Stimulated activated CD8-positive, alpha-beta memory T cell treated with anti-CD3 and anti-CD28 coated beads, Interleukin-12 subunit alpha, Interleukin-12 subunit beta, amount 100 ng/mL, for 1 hour (primary cell): ENCODE measurements at regions not wholly inside any gene's neighbourhood (a gene's known extent, or its start where the extent isn't known, plus 50 kb on each side); places are given as distances from the start of the nearest gene placed in this dataset.

Source experiments
- DNase-seq: peaks from one replicate; pipeline ENCODE4 v3.0.0-alpha.2; 2020; ENCODE audit warnings: low read depth

GRCh38 chr5:147169901-147170300 lies 64.9 kb upstream of the STK32A start:
- no peak for DNase-seq

- no peak for DNase-seq
Measured at GRCh38 chr5:147170603-147171002, 64.2 kb upstream of the STK32A start.

GRCh38 chr5:147174671-147175265 lies 60.1 kb upstream of the STK32A start:
- no peak for DNase-seq

- no peak for DNase-seq
Measured at GRCh38 chr5:147175516-147176097, 59.2 kb upstream of the STK32A start.

GRCh38 chr5:147176422-147176821 lies 58.4 kb upstream of the STK32A start:
- DNase-seq: no peak

GRCh38 chr5:147177125-147177840 lies 57.5 kb upstream of the STK32A start:
- DNase-seq: no peak

GRCh38 chr5:147179562-147180147 lies 55.2 kb upstream of the STK32A start:
- DNase-seq: no peak

GRCh38 chr5:147180751-147181150 lies 54.1 kb upstream of the STK32A start:
- no peak for DNase-seq
